ENCODE measurements at regions not wholly inside any gene's neighbourhood (a gene's known extent, or its start where the extent isn't known, plus 50 kb on each side); places are given as distances from the start of the nearest gene placed in this dataset.

DNA sequence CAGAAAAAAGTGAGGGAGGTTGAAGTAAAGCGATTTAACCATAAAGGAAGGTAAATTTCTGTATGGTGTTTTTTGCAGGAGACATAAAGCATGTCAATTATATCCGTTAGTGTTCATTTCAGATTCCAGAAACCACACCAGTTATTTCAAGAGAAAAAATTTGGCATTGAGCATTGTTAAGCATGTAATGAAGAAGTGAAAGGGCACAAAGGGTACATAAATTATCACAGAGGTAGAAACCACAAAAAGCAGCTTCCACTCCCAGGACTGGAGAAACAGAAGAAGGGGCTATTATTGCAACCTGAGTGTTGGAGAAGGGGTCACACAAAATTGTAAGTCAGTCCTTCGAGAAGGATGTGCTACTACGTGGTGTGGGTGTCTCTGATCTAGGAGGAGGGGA is 72.2 kb upstream of the DACH1 start:
- H3K36me3 ChIP-seq (ENCODE audit: control insufficient read depth, insufficient read depth, low read length): no peaks in the 10 kb centered on the region
- H3K27me3 ChIP-seq (ENCODE audit: control insufficient read depth, insufficient read depth, low read length): no peaks in the 10 kb centered on the region
- H3K4me1 ChIP-seq (ENCODE audit: control insufficient read depth, extremely low read depth, insufficient read depth, low read length): no peaks in the 10 kb centered on the region
- H3K27ac ChIP-seq (ENCODE audit: insufficient read depth, low read length): no peak overlapping the region
- H3K79me2 ChIP-seq (ENCODE audit: control insufficient read depth, insufficient read depth, low read length): no peaks in the 10 kb centered on the region
- no peak overlapping the region for H2AFZ ChIP-seq (ENCODE audit: low read length)
- no peak overlapping the region for H3K4me2 ChIP-seq (ENCODE audit: extremely low read depth, insufficient read depth, low read length)
- no peak for DNase-seq (ENCODE audit: low read depth in 2 of 2)
- TF ChIP-seq EZH2 (IDR thresholded peaks at IDR 0.05; ENCODE audit: low read length, missing control alignments): no peak
- TF ChIP-seq, protein P1, sequence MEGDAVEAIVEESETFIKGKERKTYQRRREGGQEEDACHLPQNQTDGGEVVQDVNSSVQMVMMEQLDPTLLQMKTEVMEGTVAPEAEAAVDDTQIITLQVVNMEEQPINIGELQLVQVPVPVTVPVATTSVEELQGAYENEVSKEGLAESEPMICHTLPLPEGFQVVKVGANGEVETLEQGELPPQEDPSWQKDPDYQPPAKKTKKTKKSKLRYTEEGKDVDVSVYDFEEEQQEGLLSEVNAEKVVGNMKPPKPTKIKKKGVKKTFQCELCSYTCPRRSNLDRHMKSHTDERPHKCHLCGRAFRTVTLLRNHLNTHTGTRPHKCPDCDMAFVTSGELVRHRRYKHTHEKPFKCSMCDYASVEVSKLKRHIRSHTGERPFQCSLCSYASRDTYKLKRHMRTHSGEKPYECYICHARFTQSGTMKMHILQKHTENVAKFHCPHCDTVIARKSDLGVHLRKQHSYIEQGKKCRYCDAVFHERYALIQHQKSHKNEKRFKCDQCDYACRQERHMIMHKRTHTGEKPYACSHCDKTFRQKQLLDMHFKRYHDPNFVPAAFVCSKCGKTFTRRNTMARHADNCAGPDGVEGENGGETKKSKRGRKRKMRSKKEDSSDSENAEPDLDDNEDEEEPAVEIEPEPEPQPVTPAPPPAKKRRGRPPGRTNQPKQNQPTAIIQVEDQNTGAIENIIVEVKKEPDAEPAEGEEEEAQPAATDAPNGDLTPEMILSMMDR (conservative IDR thresholded peaks at IDR 0.05 in 1 of 2, IDR thresholded peaks at IDR 0.05 in 1 of 2; ENCODE audit: low read depth in 1 of 2, low read length in 2 of 2): no peak
- H3K9ac ChIP-seq (ENCODE audit: insufficient read depth, low read length): no peak overlapping the region
- H3K9me3 ChIP-seq (ENCODE audit: control insufficient read depth, insufficient read depth, low read depth, low read length): no peaks in the 10 kb centered on the region
- H4K20me1 ChIP-seq (ENCODE audit: control insufficient read depth, extremely low read depth, insufficient read depth, low read length): no peaks in the 10 kb centered on the region
- no peak overlapping the region for H3K4me3 ChIP-seq (replicated peaks in 1 of 4; ENCODE audit: control extremely low read depth in 1 of 4, insufficient read depth in 1 of 4, low read depth in 3 of 4, low read length in 4 of 4)

DNA sequence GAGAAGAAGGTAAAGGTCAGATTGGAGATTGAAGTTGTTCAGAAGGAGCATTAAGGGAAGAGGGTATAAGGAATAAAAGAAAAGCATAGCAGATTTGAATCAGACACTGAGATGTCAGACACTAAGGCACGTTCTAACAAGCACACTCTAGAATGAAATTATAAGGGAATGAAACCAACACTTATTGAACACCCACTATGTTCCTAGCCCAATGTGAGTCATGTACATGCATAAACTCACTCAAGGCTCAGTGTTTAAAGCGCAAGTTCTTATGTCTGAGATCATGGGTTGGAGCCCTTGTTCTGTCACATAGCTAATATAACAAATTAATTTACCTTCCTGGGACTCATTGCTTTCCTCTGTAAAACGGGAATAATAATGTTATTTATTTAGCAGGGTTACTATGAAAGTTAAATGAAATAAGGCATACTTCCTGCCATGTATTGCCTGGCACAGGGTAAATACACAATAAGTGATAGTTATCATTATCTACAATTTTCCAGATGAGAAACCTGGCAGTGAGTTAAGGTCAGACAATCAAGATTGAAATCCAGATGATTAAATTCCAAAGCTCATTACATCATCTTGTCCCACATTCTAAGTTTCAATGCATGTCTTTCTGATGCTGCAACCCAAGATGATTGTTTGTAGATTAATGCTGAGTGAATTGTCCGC is 68.3 kb upstream of the DACH1 start:
- H3K9ac ChIP-seq (ENCODE audit: insufficient read depth, low read length): no peak overlapping the region
- TF ChIP-seq, protein P1 (conservative IDR thresholded peaks at IDR 0.05 in 1 of 2, IDR thresholded peaks at IDR 0.05 in 1 of 2; ENCODE audit: low read depth in 1 of 2, low read length in 2 of 2): no peak
- TF ChIP-seq EZH2 (IDR thresholded peaks at IDR 0.05; ENCODE audit: low read length, missing control alignments): no peak
- H3K4me3 ChIP-seq (replicated peaks in 1 of 4; ENCODE audit: control extremely low read depth in 1 of 4, insufficient read depth in 1 of 4, low read depth in 3 of 4, low read length in 4 of 4): no peak overlapping the region
- H3K9me3 ChIP-seq (ENCODE audit: control insufficient read depth, insufficient read depth, low read depth, low read length): no peaks in the 10 kb centered on the region
- H3K36me3 ChIP-seq (ENCODE audit: control insufficient read depth, insufficient read depth, low read length): no peaks in the 10 kb centered on the region
- H3K79me2 ChIP-seq (ENCODE audit: control insufficient read depth, insufficient read depth, low read length): no peaks in the 10 kb centered on the region
- no peak overlapping the region for H2AFZ ChIP-seq (ENCODE audit: low read length)
- no peaks in the 10 kb centered on the region for H3K27me3 ChIP-seq (ENCODE audit: control insufficient read depth, insufficient read depth, low read length)
- H3K4me1 ChIP-seq (ENCODE audit: control insufficient read depth, extremely low read depth, insufficient read depth, low read length): no peaks in the 10 kb centered on the region
- H3K27ac ChIP-seq (ENCODE audit: insufficient read depth, low read length): no peak overlapping the region
- no peak overlapping the region for H3K4me2 ChIP-seq (ENCODE audit: extremely low read depth, insufficient read depth, low read length)
- no peaks in the 10 kb centered on the region for H4K20me1 ChIP-seq (ENCODE audit: control insufficient read depth, extremely low read depth, insufficient read depth, low read length)
- DNase-seq (ENCODE audit: low read depth in 2 of 2): peak in 1 of 2 donors; percentile 45

DNA sequence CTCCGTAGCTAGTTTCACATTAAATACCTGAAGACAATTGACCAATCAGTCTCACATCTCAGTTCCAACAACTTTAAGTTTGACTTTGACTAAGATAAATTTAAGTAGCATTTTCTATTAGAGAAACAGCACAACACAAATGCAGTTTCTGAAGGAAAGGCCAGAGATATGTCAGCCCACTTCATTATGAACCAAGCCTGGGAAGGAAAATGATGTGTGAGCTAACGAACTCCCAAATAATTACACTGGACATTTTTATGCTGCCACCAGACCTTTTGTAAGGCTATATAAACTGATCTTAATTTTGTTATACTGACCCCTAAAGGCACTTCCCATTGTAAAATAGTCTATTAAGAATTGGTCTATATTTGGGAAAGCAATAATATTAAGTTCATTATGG is 57.9 kb upstream of the DACH1 start:
- Histone ChIP-seq H3K36me3 (ENCODE audit: control insufficient read depth, insufficient read depth, low read length) (no peaks in the 10 kb centered on the region), H3K27ac (ENCODE audit: insufficient read depth, low read length) (no peak overlapping the region), H3K9ac (ENCODE audit: insufficient read depth, low read length) (no peak overlapping the region), H4K20me1 (ENCODE audit: control insufficient read depth, extremely low read depth, insufficient read depth, low read length) (no peaks in the 10 kb centered on the region), H3K79me2 (ENCODE audit: control insufficient read depth, insufficient read depth, low read length) (no peaks in the 10 kb centered on the region), H3K4me1 (ENCODE audit: control insufficient read depth, extremely low read depth, insufficient read depth, low read length) (no peaks in the 10 kb centered on the region), H3K9me3 (ENCODE audit: control insufficient read depth, insufficient read depth, low read depth, low read length) (no peaks in the 10 kb centered on the region), H3K27me3 (ENCODE audit: control insufficient read depth, insufficient read depth, low read length) (no peaks in the 10 kb centered on the region), H2AFZ (ENCODE audit: low read length) (no peak overlapping the region), H3K4me2 (ENCODE audit: extremely low read depth, insufficient read depth, low read length) (no peak overlapping the region), H3K4me3 (replicated peaks in 1 of 4; ENCODE audit: control extremely low read depth in 1 of 4, insufficient read depth in 1 of 4, low read depth in 3 of 4, low read length in 4 of 4) (no peak overlapping the region)
- no peak for TF ChIP-seq EZH2 (IDR thresholded peaks at IDR 0.05; ENCODE audit: low read length, missing control alignments)
- TF ChIP-seq, protein P1 (conservative IDR thresholded peaks at IDR 0.05 in 1 of 2, IDR thresholded peaks at IDR 0.05 in 1 of 2; ENCODE audit: low read depth in 1 of 2, low read length in 2 of 2): no peak
- DNase-seq (ENCODE audit: low read depth in 2 of 2): no peak

Measured in fibroblast of lung (primary cell).